ENCODE measurements at regions not wholly inside any gene's neighbourhood (a gene's known extent, or its start where the extent isn't known, plus 50 kb on each side); places are given as distances from the start of the nearest gene placed in this dataset.

DNA sequence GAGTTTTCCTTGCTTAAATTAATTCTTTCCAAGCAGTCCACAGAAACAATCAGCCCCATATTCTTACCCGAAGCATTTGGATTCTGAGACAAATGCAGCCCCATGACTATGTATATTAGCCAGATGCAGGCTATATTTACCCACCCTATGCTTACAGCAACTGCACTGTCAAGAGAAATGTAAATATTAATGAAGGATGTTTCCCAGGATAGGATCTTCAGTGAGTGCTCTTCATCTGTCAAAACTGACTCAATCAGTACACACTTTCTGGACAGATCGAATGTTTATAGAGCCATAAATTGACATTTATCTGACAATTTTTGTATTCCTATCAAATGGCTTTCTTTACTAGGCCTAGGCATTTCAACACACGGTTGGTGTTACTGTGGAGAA lies 725.3 kb upstream of the SEMA6A start:
- peaks cover 15% of the 10 kb centered on the region for H3K4me1 Mint-ChIP-seq (ENCODE audit: insufficient read depth, unreplicated experiment)
- TF ChIP-seq, protein P1, sequence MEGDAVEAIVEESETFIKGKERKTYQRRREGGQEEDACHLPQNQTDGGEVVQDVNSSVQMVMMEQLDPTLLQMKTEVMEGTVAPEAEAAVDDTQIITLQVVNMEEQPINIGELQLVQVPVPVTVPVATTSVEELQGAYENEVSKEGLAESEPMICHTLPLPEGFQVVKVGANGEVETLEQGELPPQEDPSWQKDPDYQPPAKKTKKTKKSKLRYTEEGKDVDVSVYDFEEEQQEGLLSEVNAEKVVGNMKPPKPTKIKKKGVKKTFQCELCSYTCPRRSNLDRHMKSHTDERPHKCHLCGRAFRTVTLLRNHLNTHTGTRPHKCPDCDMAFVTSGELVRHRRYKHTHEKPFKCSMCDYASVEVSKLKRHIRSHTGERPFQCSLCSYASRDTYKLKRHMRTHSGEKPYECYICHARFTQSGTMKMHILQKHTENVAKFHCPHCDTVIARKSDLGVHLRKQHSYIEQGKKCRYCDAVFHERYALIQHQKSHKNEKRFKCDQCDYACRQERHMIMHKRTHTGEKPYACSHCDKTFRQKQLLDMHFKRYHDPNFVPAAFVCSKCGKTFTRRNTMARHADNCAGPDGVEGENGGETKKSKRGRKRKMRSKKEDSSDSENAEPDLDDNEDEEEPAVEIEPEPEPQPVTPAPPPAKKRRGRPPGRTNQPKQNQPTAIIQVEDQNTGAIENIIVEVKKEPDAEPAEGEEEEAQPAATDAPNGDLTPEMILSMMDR (IDR thresholded peaks at IDR 0.05; ENCODE audit: unreplicated experiment): no peak
- peaks cover 7% of the 10 kb centered on the region for H3K9me3 Mint-ChIP-seq (ENCODE audit: unreplicated experiment)
- no peaks in the 10 kb centered on the region for H3K36me3 Mint-ChIP-seq (ENCODE audit: insufficient read depth, unreplicated experiment)
- no TSS peak for BruUV-seq (replicated peaks)
- DNase-seq (ENCODE audit: unreplicated experiment): no peak
- H3K4me3 Mint-ChIP-seq (ENCODE audit: unreplicated experiment): no peak overlapping the region
- intact Hi-C loops (cut with micrococcal nuclease): no loop called here
- no peaks in the 10 kb centered on the region for H3K27me3 Mint-ChIP-seq (ENCODE audit: insufficient read depth, unreplicated experiment)
- H3K27ac Mint-ChIP-seq (ENCODE audit: low read depth, unreplicated experiment): no peak overlapping the region
- CTCF ChIA-PET: no interaction called here
- POLR2A ChIA-PET: interaction anchor here (0.7 kb wide), 1 partner anchor 1120 kb away, joined by 3 read pairs; no protein-coding TSS in a partner anchor

GRCh38 chr5:117299224-117299935 lies 724.8 kb upstream of the SEMA6A start:
- H3K27me3 Mint-ChIP-seq (ENCODE audit: insufficient read depth, unreplicated experiment): no peaks in the 10 kb centered on the region
- intact Hi-C loops (cut with micrococcal nuclease): no loop called here
- TF ChIP-seq, protein P1 (IDR thresholded peaks at IDR 0.05; ENCODE audit: unreplicated experiment): no peak
- no peaks in the 10 kb centered on the region for H3K36me3 Mint-ChIP-seq (ENCODE audit: insufficient read depth, unreplicated experiment)
- CTCF ChIA-PET: no interaction called here
- peaks cover 7% of the 10 kb centered on the region for H3K9me3 Mint-ChIP-seq (ENCODE audit: unreplicated experiment)
- H3K4me3 Mint-ChIP-seq (ENCODE audit: unreplicated experiment): no peak overlapping the region
- DNase-seq (ENCODE audit: unreplicated experiment): no peak
- H3K27ac Mint-ChIP-seq (ENCODE audit: low read depth, unreplicated experiment): no peak overlapping the region
- BruUV-seq (replicated peaks): no TSS peak
- POLR2A ChIA-PET: interaction anchor here (0.7 kb wide), 1 partner anchor 1120 kb away, joined by 3 read pairs; no protein-coding TSS in a partner anchor
- H3K4me1 Mint-ChIP-seq (ENCODE audit: insufficient read depth, unreplicated experiment): peaks cover 15% of the 10 kb centered on the region

- no TSS peak for BruUV-seq (replicated peaks)
- Mint-ChIP-seq H3K27ac (ENCODE audit: low read depth, unreplicated experiment) (no peak overlapping the region), H3K4me1 (ENCODE audit: insufficient read depth, unreplicated experiment) (peaks cover 9% of the 10 kb centered on the region), H3K36me3 (ENCODE audit: insufficient read depth, unreplicated experiment) (peaks cover 5% of the 10 kb centered on the region), H3K9me3 (ENCODE audit: unreplicated experiment) (peaks cover 7% of the 10 kb centered on the region), H3K4me3 (ENCODE audit: unreplicated experiment) (no peak overlapping the region), H3K27me3 (ENCODE audit: insufficient read depth, unreplicated experiment) (no peaks in the 10 kb centered on the region)
- POLR2A ChIA-PET: no interaction called here
- CTCF ChIA-PET: interaction anchor here (1.3 kb wide), 1 partner anchor 766 kb away, joined by 3 read pairs; no protein-coding TSS in a partner anchor
- intact Hi-C loops (cut with micrococcal nuclease): no loop called here
- TF ChIP-seq, protein P1 (IDR thresholded peaks at IDR 0.05; ENCODE audit: unreplicated experiment): no peak
- no peak for DNase-seq (ENCODE audit: unreplicated experiment)
These were observed 722.2 kb upstream of the SEMA6A start for GRCh38 chr5:117296872-117297271.

DNA sequence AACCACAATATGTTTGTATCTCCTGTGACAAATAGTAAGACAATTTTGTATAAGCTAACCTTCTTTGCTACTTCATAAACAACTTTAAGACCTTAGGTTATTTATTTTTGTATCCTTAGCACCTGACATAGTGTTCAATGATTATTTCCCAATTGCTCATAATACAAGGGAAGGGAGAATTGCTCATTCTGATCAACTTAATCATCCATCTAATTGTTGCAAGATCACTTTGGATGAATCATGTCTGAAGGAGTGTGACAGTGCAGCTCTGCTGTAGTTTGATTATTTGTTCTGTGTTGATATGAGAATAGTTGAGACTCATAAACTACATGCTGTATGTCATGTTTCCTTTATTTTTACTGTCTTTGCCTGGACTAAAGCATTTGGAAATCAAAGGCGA lies 721.3 kb upstream of the SEMA6A start:
- Mint-ChIP-seq H3K27ac (ENCODE audit: low read depth, unreplicated experiment) (no peak overlapping the region), H3K4me1 (ENCODE audit: insufficient read depth, unreplicated experiment) (peaks cover 9% of the 10 kb centered on the region), H3K4me3 (ENCODE audit: unreplicated experiment) (no peak overlapping the region), H3K9me3 (ENCODE audit: unreplicated experiment) (peaks cover 7% of the 10 kb centered on the region), H3K36me3 (ENCODE audit: insufficient read depth, unreplicated experiment) (peaks cover 5% of the 10 kb centered on the region), H3K27me3 (ENCODE audit: insufficient read depth, unreplicated experiment) (no peaks in the 10 kb centered on the region)
- peak; percentile 27 for DNase-seq (ENCODE audit: unreplicated experiment)
- intact Hi-C loops (cut with micrococcal nuclease): no loop called here
- no TSS peak for BruUV-seq (replicated peaks)
- ChIA-PET POLR2A (no interaction called here), CTCF (interaction anchor here (1.3 kb wide), 1 partner anchor 765 kb away, joined by 3 read pairs; no protein-coding TSS in a partner anchor)
- TF ChIP-seq, protein P1 (IDR thresholded peaks at IDR 0.05; ENCODE audit: unreplicated experiment): no peak
